Pancreas (tissue), 10 donors: ENCODE measurements at regions not wholly inside any gene's neighbourhood (a gene's known extent, or its start where the extent isn't known, plus 50 kb on each side); places are given as distances from the start of the nearest gene placed in this dataset.

Experiments
- ATAC-seq, 4 donors: fragments of 200-7000 bp; cut with Tn5 transposase; one replicate each; pipeline versions ENCODE4 v1.8.0 to v1.9.1; 2020; ENCODE audit warnings: mild to moderate bottlenecking in 4 of 4, moderate library complexity in 4 of 4
- DNase-seq, 6 donors: peaks; one replicate each; pipeline ENCODE4 v3.0.0-alpha.2; 2020
- FAIRE-seq: peaks from 2 replicates; lab custom pipeline; 2012; peaks lifted over from hg19 to GRCh38; lab: Jason Lieb, UNC
- H3K27ac ChIP-seq, 4 donors: fragments of 200-600 bp; sonication (generic); 1 replicate in 3 of 4; 2 replicates in 1 of 4; pipeline versions ENCODE4 v1.5.0 to v1.8.0; 2020
- H3K27me3 ChIP-seq, 4 donors: fragments of 200-600 bp; one replicate each; pipeline ENCODE4 v1.8.0; 2021
- H3K36me3 ChIP-seq, 3 donors: fragments of 200-600 bp; sonication (generic) in 1 of 3; one replicate each; pipeline versions ENCODE4 v1.5.0 to v1.8.0; 2020 to 2021
- H3K4me1 ChIP-seq, 3 donors: fragments of 200-600 bp; one replicate each; pipeline ENCODE4 v1.8.0; 2021
- H3K4me3 ChIP-seq, 4 donors: fragments of 200-600 bp; sonication (generic) in 2 of 4; one replicate each; pipeline versions ENCODE4 v1.5.0 to v1.8.0; 2020 to 2021
- H3K9me3 ChIP-seq, 4 donors: fragments of 200-600 bp; one replicate each; pipeline ENCODE4 v1.8.0; 2021
- CTCF ChIP-seq, 4 donors: fragments of 200-600 bp; sonication (generic) in 3 of 4; IDR thresholded peaks; one replicate each; pipeline versions ENCODE4 v1.5.0 to v1.8.0; 2021; ENCODE audit warnings: antibody characterized with exemption in 4 of 4
- WGBS, 2 donors: extraction: QIAGEN DNeasy Blood & Tissue Kit; methylation state at CpG; one replicate each; pipeline ENCODE4 v1.1.7; 2013; 5-methylcytosine and 5-hydroxymethylcytosine counted together
- intact Hi-C, 3 donors: fragments of 100-400 bp; cut with DNase I; formaldehyde crosslinking; loops; one replicate each; pipeline versions ENCODE4 v1.11.1 to v1.14.2; 2022
- donor health status: healthy with polysubstance abuse.
- donor health status: DM: no; HTN: no; CAD: no; lungs with moderate emphysema.
- donor health status: DM: no; HTN: no; CAD: no.
- donor health status: control.
- donor health status: control.
- donor health status: Bipolar disorder and iron deficiency.
- donor health status: DM: yes; HTN: yes; CAD: no.
- donor health status: DM: no; HTN: no; CAD: no.
- donor health status: DM: no; HTN: no; CAD: no.
- donor health status: DM: yes; HTN: yes; CAD: no.

- DNase-seq: no peak
- Histone ChIP-seq H3K36me3 (no peaks in the 10 kb centered on the region), H3K9me3 (no peaks in the 10 kb centered on the region), H3K27me3 (no peaks in the 10 kb centered on the region), H3K4me3 (no peak overlapping the region), H3K27ac (no peak overlapping the region), H3K4me1 (no peaks in the 10 kb centered on the region)
- no peak for FAIRE-seq
- WGBS, 2 donors: 49 to 53% methylated on average over 3 of the region's 3 CpGs
- ATAC-seq: peak; percentile 38 to 77 (median 62)
- TF ChIP-seq CTCF (IDR thresholded peaks at IDR 0.05): no peak
- intact Hi-C loops: no loop called here
Observed at GRCh38 chr11:21949763-21950413, 243.0 kb upstream of the ANO5 start.

GRCh38 chr11:21963013-21963412 is 229.9 kb upstream of the ANO5 start:
- FAIRE-seq (no peak), DNase-seq (no peak)

DNA sequence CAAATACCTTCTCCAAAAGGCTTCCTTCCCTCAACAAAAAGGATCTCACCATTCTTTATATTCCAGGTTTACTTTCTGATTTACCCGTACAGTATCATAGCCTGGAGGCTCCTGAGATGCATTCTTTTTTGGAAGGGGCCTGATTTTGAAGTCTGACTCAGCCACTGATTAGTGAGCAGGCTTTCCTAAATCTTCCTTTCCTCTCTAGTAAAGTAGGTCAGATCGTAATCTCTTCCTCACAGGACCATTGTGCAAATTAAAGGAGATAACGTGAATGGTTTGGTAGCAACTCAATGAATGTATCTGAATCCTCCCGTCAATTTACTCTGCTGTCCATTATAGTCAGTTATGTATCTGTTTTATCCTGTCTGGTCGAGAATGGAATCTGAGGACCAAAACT is 227.7 kb upstream of the ANO5 start:
- no peak overlapping the region for H3K4me3 ChIP-seq
- FAIRE-seq: no peak
- 60 to 78% methylated on average over 5 of the region's 5 CpGs for WGBS, 2 donors

More at GRCh38 chr11:21963013-21963412, 229.9 kb upstream of the ANO5 start:
- intact Hi-C loops: no loop called here
- ATAC-seq: no peak
- H3K9me3 ChIP-seq: no peaks in the 10 kb centered on the region
- TF ChIP-seq CTCF (IDR thresholded peaks at IDR 0.05): no peak
- WGBS, 2 donors: 35 to 64% methylated on average over 2 of the region's 2 CpGs
- H3K36me3 ChIP-seq: no peaks in the 10 kb centered on the region
- H3K4me3 ChIP-seq: no peak overlapping the region
- H3K27ac ChIP-seq: no peak overlapping the region
- H3K27me3 ChIP-seq: no peaks in the 10 kb centered on the region
- no peaks in the 10 kb centered on the region for H3K4me1 ChIP-seq

GRCh38 chr11:21968702-21969101 is 224.2 kb upstream of the ANO5 start:
- no peak for TF ChIP-seq CTCF (IDR thresholded peaks at IDR 0.05)
- no peak for FAIRE-seq

More for the DNA sequence above, 227.7 kb upstream of the ANO5 start:
- no peak for TF ChIP-seq CTCF (IDR thresholded peaks at IDR 0.05)
- Histone ChIP-seq H3K27me3 (no peaks in the 10 kb centered on the region), H3K4me1 (no peaks in the 10 kb centered on the region), H3K9me3 (no peaks in the 10 kb centered on the region), H3K27ac (no peak overlapping the region), H3K36me3 (no peaks in the 10 kb centered on the region)
- ATAC-seq (no peak), DNase-seq (no peak)
- intact Hi-C loops: no loop called here

GRCh38 chr11:21969841-21970240 is 223.0 kb upstream of the ANO5 start:
- TF ChIP-seq CTCF (IDR thresholded peaks at IDR 0.05): no peak
- H3K9me3 ChIP-seq: no peaks in the 10 kb centered on the region
- no peaks in the 10 kb centered on the region for H3K36me3 ChIP-seq
- DNase-seq (no peak), FAIRE-seq (no peak), ATAC-seq (no peak)
- H3K27me3 ChIP-seq: no peaks in the 10 kb centered on the region
- H3K4me3 ChIP-seq: no peak overlapping the region
- 58 to 81% methylated on average over 3 of the region's 3 CpGs for WGBS, 2 donors
- no peak overlapping the region for H3K27ac ChIP-seq
- intact Hi-C loops: no loop called here
- no peaks in the 10 kb centered on the region for H3K4me1 ChIP-seq

More at GRCh38 chr11:21968702-21969101, 224.2 kb upstream of the ANO5 start:
- DNase-seq (no peak), ATAC-seq (no peak)
- H3K4me3 ChIP-seq: no peak overlapping the region
- H3K9me3 ChIP-seq: no peaks in the 10 kb centered on the region
- 30 to 38% methylated on average over 1 of the region's 1 CpG for WGBS, 2 donors
- no peaks in the 10 kb centered on the region for H3K27me3 ChIP-seq
- intact Hi-C loops: no loop called here
- H3K27ac ChIP-seq: no peak overlapping the region
- no peaks in the 10 kb centered on the region for H3K36me3 ChIP-seq
- H3K4me1 ChIP-seq: no peaks in the 10 kb centered on the region
